ENCODE measurements at regions not wholly inside any gene's neighbourhood (a gene's known extent, or its start where the extent isn't known, plus 50 kb on each side); places are given as distances from the start of the nearest gene placed in this dataset.

DNA sequence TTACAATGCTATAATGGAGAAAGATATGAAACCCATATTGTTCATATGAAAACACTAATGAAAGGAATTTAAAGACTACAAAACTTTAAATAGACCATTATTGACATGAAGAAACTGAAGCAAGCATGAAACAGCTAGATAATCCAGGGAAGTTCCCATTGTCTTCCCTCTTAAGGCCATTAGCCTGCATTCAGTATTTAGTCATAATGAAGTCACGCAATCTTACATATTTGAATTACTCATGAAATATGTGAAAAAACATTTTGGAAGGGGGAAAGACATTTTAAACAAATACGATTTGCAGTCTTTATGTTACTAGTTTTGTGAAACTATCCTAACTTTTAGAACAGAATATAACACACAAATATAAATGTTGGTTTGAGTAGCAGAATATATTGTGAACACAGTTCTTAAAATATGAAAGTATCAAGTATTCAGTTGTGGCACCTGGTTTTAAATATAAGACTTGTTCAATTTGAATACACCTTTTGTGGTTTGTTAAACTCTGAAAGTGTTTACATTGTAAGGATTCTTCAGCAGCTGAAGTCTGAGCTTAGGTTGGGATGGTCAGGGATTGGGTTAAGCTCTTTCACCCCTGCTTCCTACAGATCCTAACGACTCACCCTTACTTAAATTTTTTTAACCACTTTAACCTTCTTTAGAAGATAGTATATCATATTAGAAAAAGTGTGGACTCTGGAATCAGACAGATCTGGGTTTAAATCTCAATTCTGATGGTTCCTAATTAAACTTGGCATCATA, 500.3 kb upstream of the TENM4 start:
- no peak for ATAC-seq
- no peak for TF ChIP-seq OSR1 (CRISPR knock-in tag; IDR thresholded peaks at IDR 0.05)
- TF ChIP-seq BACH2 (CRISPR knock-in tag; IDR thresholded peaks at IDR 0.05; ENCODE audit: borderline replicate concordance): no peak
- TF ChIP-seq, protein P1, sequence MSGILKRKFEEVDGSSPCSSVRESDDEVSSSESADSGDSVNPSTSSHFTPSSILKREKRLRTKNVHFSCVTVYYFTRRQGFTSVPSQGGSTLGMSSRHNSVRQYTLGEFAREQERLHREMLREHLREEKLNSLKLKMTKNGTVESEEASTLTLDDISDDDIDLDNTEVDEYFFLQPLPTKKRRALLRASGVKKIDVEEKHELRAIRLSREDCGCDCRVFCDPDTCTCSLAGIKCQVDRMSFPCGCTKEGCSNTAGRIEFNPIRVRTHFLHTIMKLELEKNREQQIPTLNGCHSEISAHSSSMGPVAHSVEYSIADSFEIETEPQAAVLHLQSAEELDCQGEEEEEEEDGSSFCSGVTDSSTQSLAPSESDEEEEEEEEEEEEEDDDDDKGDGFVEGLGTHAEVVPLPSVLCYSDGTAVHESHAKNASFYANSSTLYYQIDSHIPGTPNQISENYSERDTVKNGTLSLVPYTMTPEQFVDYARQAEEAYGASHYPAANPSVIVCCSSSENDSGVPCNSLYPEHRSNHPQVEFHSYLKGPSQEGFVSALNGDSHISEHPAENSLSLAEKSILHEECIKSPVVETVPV (CRISPR knock-in tag; IDR thresholded peaks at IDR 0.05): no peak
- TF ChIP-seq, protein P2, sequence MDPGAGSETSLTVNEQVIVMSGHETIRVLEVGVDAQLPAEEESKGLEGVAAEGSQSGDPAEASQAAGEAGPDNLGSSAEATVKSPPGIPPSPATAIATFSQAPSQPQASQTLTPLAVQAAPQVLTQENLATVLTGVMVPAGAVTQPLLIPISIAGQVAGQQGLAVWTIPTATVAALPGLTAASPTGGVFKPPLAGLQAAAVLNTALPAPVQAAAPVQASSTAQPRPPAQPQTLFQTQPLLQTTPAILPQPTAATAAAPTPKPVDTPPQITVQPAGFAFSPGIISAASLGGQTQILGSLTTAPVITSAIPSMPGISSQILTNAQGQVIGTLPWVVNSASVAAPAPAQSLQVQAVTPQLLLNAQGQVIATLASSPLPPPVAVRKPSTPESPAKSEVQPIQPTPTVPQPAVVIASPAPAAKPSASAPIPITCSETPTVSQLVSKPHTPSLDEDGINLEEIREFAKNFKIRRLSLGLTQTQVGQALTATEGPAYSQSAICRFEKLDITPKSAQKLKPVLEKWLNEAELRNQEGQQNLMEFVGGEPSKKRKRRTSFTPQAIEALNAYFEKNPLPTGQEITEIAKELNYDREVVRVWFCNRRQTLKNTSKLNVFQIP (CRISPR knock-in tag; IDR thresholded peaks at IDR 0.05; ENCODE audit: borderline replicate concordance, low read depth): no peak
- no peak for TF ChIP-seq ZNF565 (CRISPR knock-in tag; conservative IDR thresholded peaks at IDR 0.05; ENCODE audit: low read depth)
- TF ChIP-seq ZFP30 (CRISPR knock-in tag; IDR thresholded peaks at IDR 0.05): no peak
- no peak for TF ChIP-seq ARNTL (CRISPR knock-in tag; IDR thresholded peaks at IDR 0.05; ENCODE audit: borderline replicate concordance, low read depth)
- TF ChIP-seq ZNF8 (CRISPR knock-in tag; IDR thresholded peaks at IDR 0.05): no peak
- no peak for TF ChIP-seq ISL1 (CRISPR knock-in tag; IDR thresholded peaks at IDR 0.05)
- no peak for TF ChIP-seq GLIS3 (CRISPR knock-in tag; IDR thresholded peaks at IDR 0.05)
- no peak for TF ChIP-seq ZNF70 (CRISPR knock-in tag; IDR thresholded peaks at IDR 0.05)
- TF ChIP-seq TCF4 (CRISPR knock-in tag; IDR thresholded peaks at IDR 0.05; ENCODE audit: borderline replicate concordance): no peak
- TF ChIP-seq CREB5 (CRISPR knock-in tag; IDR thresholded peaks at IDR 0.05; ENCODE audit: low read depth): no peak

DNA sequence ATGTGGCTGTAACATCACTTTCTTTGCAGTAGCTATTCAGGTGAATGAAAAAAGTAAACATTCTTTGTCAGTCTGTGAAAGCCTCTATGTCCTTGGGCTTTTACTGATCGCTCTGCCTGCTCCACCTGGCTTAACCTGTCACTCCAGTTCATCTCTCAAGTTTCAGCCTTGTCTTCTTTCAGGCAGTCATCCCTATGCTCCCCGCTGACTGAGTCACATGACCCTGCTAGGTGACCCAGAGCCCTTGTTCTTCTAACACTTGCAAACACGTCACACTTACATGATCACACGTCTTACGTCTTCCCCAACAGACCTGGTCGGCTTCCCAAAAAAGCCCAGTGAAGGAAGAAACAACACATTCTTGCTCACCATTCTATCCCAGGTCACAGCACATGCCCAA, 499.3 kb upstream of the TENM4 start:
- no peak for TF ChIP-seq OSR1 (CRISPR knock-in tag; IDR thresholded peaks at IDR 0.05)
- TF ChIP-seq ZNF8 (CRISPR knock-in tag; IDR thresholded peaks at IDR 0.05): no peak
- no peak for TF ChIP-seq ZC3H10 (CRISPR knock-in tag; IDR thresholded peaks at IDR 0.05)
- TF ChIP-seq ISL1 (CRISPR knock-in tag; IDR thresholded peaks at IDR 0.05): no peak
- TF ChIP-seq, protein P2 (CRISPR knock-in tag; IDR thresholded peaks at IDR 0.05; ENCODE audit: borderline replicate concordance, low read depth): no peak
- no peak for TF ChIP-seq RARB (CRISPR knock-in tag; IDR thresholded peaks at IDR 0.05)
- TF ChIP-seq CSDC2 (CRISPR knock-in tag; IDR thresholded peaks at IDR 0.05): no peak
- TF ChIP-seq ZNF565 (CRISPR knock-in tag; conservative IDR thresholded peaks at IDR 0.05; ENCODE audit: low read depth): no peak
- no peak for TF ChIP-seq ZNF70 (CRISPR knock-in tag; IDR thresholded peaks at IDR 0.05)
- TF ChIP-seq, protein P1 (CRISPR knock-in tag; IDR thresholded peaks at IDR 0.05): no peak
- TF ChIP-seq ARNTL (CRISPR knock-in tag; IDR thresholded peaks at IDR 0.05; ENCODE audit: borderline replicate concordance, low read depth): no peak
- TF ChIP-seq CREB5 (CRISPR knock-in tag; IDR thresholded peaks at IDR 0.05; ENCODE audit: low read depth): no peak
- TF ChIP-seq ZFP30 (CRISPR knock-in tag; IDR thresholded peaks at IDR 0.05): no peak
- TF ChIP-seq, protein P3, sequence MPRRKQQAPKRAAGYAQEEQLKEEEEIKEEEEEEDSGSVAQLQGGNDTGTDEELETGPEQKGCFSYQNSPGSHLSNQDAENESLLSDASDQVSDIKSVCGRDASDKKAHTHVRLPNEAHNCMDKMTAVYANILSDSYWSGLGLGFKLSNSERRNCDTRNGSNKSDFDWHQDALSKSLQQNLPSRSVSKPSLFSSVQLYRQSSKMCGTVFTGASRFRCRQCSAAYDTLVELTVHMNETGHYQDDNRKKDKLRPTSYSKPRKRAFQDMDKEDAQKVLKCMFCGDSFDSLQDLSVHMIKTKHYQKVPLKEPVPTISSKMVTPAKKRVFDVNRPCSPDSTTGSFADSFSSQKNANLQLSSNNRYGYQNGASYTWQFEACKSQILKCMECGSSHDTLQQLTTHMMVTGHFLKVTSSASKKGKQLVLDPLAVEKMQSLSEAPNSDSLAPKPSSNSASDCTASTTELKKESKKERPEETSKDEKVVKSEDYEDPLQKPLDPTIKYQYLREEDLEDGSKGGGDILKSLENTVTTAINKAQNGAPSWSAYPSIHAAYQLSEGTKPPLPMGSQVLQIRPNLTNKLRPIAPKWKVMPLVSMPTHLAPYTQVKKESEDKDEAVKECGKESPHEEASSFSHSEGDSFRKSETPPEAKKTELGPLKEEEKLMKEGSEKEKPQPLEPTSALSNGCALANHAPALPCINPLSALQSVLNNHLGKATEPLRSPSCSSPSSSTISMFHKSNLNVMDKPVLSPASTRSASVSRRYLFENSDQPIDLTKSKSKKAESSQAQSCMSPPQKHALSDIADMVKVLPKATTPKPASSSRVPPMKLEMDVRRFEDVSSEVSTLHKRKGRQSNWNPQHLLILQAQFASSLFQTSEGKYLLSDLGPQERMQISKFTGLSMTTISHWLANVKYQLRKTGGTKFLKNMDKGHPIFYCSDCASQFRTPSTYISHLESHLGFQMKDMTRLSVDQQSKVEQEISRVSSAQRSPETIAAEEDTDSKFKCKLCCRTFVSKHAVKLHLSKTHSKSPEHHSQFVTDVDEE (CRISPR knock-in tag; IDR thresholded peaks at IDR 0.05): no peak
- TF ChIP-seq SNAI2 (CRISPR knock-in tag; IDR thresholded peaks at IDR 0.05): no peak
- TF ChIP-seq BACH2 (CRISPR knock-in tag; IDR thresholded peaks at IDR 0.05; ENCODE audit: borderline replicate concordance): no peak
- TF ChIP-seq GLIS3 (CRISPR knock-in tag; IDR thresholded peaks at IDR 0.05): no peak
- TF ChIP-seq, protein P4, sequence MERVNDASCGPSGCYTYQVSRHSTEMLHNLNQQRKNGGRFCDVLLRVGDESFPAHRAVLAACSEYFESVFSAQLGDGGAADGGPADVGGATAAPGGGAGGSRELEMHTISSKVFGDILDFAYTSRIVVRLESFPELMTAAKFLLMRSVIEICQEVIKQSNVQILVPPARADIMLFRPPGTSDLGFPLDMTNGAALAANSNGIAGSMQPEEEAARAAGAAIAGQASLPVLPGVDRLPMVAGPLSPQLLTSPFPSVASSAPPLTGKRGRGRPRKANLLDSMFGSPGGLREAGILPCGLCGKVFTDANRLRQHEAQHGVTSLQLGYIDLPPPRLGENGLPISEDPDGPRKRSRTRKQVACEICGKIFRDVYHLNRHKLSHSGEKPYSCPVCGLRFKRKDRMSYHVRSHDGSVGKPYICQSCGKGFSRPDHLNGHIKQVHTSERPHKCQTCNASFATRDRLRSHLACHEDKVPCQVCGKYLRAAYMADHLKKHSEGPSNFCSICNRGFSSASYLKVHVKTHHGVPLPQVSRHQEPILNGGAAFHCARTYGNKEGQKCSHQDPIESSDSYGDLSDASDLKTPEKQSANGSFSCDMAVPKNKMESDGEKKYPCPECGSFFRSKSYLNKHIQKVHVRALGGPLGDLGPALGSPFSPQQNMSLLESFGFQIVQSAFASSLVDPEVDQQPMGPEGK (CRISPR knock-in tag; IDR thresholded peaks at IDR 0.05; ENCODE audit: borderline replicate concordance): no peak
- no peak for TF ChIP-seq TOX (CRISPR knock-in tag; IDR thresholded peaks at IDR 0.05; ENCODE audit: borderline replicate concordance)

More for the DNA sequence above, 499.3 kb upstream of the TENM4 start:
- ATAC-seq: no peak

All from SK-N-SH treated with all-trans-retinoic acid at 6 μM for 48 hours (cell line).